A204.1 (cell line): ENCODE measurements at regions not wholly inside any gene's neighbourhood (a gene's known extent, or its start where the extent isn't known, plus 50 kb on each side); places are given as distances from the start of the nearest gene placed in this dataset.

Experiments used
- FAIRE-seq: peaks from 2 replicates; lab custom pipeline; 2012; peaks lifted over from hg19 to GRCh38; lab: Jason Lieb, UNC

DNA sequence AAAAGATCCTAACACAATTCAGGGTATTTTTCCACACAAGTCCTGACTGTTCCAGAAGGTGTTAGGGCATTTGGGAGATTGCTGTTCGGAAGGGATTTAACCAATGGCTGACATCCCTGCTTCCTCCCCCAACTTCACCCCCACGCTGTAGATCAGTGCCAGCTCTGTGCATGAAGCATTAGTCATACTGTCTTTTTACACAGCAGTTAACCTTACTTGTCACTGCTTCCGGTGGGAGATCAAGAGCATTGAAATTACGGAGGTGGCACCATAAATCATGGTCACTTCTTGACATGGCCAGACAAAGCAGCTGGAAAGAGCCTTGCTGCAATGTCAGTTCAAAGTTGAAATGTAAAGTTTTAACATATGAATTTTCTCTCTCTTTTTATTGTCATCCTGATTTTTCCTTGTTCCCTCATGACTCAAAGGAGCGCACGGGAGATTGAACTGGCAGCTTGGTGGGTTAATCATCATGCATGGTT lies 70.2 kb downstream of the HRH4 start:
- FAIRE-seq: no peak

DNA sequence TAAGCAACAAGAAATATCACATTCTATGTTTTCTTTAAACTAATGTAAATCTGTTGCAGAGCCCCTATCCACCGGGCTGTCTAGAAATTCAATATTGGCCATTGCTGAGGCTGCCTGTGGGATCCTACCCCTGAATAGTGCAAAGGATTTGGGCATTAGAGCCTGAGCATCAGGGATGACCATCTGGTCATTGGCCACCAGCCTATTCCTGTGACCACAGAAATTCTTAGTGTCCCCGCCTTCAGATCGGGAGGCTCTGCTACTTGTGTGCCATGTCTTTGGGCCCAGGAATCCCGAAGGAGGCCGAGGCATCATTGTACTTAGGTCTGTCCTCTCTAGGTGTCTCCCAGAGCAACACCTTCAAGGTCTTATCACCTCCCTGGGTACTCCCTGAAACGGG lies 73.8 kb downstream of the HRH4 start:
- FAIRE-seq: no peak

DNA sequence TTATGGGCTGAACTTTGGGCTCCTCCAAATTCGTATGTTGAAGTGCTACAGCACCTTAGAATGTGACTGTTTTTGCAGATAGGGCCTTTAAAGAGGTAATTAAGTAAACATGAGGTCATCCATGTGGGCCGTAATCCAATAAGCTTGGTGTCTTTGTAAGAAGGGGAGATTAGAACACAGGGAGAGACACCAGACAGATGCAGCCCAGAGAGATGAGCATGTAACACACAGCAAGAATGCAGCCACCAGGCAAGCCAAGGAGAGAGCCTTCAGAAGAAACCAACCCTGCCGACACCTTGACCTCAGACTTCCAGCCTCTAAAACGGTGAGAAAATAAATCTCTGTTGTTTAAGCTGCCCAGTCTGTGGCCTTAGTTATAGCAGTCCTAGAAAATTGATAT lies 74.3 kb downstream of the HRH4 start:
- FAIRE-seq: no peak

DNA sequence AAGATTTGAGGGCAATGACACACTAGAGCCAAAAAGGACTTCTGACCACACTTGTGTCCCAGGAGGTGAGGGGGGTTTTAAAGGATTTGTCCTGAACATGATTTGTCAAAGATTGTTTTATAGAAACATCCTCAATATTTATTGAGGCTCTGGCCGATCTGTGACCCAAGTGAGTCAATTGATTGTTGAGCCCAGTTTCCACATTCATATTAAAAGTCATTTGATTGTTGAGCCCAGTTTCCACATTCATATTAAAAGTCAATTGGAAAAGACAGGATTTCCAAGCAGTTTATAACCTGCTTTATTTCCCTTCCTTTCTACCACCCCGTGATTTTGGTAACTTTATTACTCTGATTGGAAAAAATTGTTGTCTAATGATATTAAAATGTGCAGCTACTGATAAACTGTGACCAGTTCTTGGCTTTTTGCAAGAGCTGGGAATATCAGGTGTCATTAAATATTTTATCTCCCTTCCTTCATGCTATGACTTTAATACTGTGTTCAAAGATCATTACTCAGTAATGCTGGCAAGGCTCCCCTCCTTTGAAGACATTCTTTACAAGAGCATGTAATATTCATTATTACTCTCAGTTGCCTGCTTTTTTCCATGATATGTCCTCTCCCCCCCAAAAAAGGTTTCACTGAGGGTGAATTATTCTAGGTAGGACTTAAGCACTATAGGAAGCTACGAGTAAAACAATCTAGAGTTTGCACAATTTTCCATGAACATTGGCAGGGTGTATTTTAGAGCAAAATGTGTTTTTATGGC lies 75.3 kb downstream of the HRH4 start:
- FAIRE-seq: no peak

DNA sequence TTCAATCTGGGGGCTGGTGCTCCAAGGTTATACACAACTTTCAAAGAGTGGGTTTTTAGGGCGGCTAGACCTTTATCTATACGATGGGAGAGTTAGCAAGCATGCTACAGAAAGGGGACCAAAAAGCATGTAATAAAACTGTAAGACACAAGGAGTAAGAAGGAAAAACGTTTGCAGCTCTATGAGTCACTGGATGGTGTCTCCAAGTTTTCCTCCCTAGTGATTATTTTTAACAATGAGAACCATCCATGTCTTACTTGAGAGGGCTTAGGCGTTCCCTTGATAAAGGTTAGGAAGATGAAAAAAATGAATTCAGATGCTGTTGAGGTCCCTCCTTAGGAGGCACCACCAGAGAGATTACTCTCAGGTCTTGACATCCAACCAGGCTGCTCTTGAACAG lies 75.9 kb downstream of the HRH4 start:
- FAIRE-seq: no peak

DNA sequence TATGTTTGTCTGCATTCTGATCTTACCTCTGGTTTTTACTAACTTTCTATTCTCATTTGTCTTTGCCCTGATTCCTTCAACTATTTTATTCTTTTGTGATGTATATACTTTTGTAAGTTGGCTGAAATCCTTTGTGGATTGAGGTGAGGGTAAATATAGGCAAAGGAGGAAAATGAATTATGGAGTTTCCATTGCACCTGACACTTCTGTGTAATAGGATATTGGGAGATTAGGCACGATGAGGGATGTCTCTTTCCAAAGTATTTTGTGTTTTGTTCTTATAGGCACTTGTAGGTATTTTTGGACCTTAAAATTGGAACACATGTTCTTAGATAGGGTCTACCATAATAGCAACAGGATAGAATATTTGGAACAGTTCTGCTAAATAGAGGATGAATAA lies 76.4 kb downstream of the HRH4 start:
- no peak for FAIRE-seq

DNA sequence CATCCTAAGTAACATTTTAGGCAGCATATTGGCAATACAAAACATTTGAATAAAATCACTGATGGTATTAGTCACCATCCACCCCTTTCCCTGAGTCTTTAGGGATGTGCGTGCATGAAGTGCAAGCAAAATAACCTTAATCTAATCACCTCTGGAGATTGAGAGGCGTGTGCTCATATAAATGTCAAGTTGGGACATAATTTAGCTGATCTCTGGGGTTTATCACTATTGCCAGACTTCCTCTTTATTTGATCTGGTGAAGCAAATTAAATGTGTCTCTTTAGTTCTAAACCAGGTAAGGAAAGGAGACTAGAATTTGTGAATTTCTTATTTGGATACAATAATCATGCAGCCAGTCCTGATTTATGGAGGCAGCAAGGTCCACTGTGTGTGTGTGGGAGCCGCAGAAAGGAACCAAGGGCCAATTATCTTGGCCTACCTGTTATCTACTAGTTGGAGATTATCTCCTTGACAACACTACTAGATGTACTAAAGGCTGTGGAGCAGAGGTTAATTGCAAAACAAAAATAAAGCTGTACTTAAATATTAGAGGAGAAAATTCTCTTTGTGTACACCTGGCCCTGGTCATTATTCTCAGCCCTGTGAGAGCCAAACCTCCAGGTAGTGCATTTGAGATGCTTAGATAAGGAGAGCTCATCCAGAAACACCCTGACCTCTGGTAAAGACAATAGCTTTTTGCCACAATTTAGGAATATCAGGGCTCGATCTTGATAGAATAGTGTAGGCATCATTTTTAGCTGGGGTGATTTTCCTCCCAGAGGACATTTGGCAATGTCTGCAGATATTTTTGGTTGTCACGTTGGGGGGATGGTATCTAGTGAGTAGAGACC lies 78.2 kb downstream of the HRH4 start:
- no peak for FAIRE-seq

DNA sequence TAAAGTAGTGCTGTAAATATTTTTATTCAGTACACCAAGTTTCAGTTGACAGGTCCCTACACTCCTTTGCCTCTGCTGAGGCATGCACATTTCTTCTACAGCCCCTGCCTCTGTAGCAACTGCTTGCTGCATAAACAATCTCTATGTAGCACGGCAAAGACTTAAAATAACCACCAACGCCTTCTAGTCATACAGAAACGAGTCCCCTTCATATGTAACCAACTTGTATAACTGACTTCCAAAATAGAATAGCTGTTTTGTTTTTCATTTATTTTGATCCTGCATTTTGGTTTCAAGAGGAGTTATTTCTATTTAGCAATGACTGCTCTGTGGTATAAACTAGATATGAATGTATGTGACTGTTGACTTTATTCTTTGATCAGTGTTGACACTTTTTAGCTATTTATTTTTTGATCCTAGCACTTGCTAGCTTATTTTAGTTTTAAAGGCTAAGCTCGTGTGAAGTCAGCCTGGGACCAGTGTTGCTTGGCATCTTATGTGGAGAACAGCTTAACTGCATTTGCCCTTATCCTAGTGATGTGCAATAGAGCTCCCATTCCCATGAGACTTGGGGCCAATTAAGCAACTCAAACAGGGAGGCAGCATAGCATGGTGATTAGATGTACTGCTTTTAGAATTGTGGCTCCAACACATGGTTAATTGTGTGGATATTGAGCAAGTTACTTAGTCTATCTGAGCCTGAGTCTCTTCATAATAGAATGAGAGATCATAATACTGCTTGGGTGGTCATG lies 79.6 kb downstream of the HRH4 start:
- FAIRE-seq: no peak

DNA sequence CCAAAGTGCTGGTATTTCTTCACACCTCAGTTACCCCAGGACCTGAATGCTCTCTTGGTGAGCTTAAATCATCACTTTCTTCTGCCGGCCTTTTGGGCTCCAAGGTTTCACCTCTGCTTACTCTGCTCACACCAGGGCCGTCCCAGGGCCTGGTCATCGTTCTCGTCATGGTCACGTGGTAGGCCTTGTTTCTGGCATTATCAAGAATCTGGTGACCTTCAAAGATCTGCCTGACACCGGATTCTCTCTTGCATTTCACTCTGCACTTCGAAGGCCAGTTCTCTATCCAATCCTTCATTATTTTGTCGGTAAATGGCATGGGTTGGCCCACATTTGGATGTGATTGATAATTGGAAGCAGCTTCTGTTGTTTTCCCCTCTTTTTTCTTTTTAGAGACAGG lies 80.5 kb downstream of the HRH4 start:
- FAIRE-seq: no peak

DNA sequence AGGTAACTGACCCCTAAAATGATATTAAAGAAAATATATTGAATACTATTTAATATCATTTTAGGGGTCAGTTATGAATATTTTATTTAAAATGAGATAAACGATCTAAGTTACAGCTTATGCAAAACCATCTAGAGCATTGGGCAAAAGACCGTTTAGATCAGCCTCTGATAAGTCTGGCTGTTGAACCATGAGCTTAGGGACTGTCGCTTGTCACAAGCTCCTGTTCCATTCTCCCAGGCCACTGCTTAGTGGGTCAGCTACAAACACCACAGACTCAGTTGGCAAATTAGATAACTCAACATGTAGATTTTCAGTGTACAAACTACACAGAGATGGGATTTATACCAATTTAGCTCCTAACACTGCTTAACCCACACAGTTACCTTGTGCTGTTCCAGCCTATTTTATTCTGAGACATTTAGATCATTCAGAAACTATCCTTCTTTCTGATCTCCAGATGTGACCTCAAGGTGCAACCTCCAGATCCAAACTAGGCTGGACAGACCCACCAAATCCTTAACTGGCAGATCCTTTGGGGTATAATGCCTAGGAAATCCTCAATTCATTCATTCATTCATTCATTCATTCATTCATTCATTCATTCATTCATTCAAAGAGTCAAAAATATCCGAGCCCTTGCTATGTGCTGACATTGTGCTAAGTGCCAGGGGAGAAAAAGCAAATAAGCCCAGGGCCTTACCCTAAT lies 82.8 kb downstream of the HRH4 start:
- no peak for FAIRE-seq

DNA sequence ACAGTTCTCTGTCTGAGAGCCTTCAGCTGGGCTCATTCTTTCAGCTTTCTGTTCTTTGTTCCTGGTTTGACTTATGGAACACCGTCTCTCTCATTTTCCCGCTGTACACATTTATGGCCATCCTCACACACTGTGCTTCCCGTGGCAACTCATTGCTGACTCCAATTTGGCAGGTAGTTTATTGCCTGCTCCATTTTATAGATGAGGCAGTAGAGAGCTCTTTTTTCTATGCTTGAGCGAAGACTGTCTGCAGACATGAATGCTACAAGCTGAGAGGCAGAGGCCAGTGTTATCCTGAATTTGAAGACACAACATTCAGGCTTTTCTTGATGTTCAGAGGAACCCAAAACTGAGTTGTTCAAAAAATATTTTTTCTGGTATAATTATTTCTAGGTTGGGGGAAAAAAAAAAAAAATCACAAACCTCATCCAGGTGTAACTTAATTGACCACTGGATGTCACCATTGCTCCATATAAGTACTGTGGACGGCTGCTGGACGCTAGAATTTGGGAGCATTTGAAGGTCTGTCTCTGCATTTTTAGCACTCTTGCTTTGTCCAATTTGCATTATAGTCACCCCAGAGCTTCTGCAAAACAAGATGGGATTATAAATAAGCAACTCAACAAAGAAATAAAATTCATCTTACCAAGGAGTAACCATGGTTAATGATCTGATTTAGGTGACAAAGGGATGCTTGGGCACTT lies 83.5 kb downstream of the HRH4 start:
- peak; percentile 94 for FAIRE-seq

DNA sequence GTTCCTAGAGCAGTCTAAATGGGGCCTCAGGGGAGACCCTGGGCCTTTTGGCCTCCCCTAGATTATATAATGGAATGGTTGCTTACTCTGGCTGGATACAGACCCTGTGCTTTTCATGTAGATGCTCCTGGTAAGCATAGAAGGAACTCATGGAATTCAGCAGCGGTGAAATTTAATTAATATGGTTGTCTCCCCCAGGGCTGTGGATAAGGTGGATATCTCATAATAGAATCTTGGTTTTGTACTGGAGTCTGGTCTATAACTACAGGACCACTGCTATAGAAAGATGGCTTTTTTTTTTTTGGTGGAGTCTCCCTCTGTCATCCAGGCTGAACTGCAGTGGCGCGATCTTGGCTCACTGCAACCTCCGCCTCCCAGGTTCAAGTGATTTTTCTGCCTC lies 84.5 kb downstream of the HRH4 start:
- no peak for FAIRE-seq

DNA sequence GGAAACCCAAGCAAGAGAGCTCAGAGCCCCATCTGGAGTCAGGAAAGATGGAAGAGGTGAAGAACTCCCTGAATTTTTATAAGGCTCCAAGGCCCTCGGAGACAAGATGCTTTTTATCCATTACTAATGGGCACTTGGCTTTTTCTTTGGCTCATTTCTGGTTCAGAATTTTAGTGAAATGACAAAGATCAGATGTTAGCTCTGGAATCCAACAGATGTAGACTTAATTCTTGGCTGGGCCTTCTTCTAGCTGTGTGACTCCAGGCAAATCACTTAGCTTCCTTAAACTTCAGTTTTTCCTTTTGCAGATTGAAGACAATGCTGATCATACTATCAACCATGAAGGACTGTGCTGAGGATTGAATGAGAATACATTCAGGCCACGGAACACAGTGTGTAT lies 85.2 kb downstream of the HRH4 start:
- no peak for FAIRE-seq

DNA sequence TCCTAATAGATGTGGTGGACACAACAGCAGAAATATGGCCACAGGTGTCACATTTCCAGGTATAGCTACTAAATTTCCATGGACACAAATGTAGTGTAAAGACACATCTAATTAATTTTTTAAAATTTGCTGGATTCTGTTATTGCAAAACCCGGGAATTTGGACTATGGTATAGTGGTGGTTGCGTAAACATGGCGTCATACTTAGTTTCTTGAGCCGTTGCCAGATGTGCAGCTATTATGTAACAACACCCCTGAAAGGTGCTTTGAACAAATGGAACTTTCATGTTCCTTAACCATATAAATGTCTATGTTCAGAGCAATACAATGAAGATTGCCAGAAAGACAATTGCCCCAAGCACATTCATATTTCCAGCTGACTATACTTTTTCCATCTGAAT lies 85.9 kb downstream of the HRH4 start:
- FAIRE-seq: no peak

DNA sequence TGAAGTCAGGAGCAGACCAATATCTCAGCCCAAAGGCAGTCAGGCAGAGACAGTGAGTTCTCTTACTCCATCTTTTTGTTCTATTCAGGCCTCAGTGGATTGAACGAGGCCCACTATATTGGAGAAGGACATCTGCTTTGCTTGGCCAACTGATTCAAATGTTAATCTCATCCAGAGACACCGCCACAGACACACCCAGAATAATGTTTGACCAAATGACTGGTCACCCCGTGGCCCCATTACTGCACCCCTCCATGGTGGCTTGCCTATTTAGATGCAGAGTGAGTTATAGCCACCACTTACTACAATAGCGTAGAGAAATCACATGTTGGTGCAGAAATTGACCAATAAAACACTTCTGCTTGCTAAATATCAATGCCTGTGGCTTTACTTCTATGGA lies 88.1 kb downstream of the HRH4 start:
- FAIRE-seq: no peak

DNA sequence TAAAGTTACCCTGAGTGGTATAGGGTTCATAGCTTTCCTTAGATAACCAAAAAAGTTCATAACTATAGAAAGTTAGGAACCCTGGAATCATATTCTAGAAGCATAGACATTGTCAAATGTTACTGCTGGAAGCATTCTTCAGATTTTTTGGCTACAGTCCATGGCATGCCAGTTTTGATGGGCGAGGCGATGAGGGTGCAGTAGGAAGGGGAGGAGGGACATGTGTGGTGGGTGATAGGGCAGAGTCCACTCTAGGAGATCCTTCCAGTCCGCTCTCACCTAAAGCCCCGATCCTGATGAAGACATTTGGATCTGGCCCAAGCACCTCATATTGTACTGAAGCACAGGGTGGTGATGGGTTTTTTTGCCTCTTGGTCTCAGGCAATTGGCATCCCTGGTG lies 91.8 kb downstream of the HRH4 start:
- FAIRE-seq: no peak

DNA sequence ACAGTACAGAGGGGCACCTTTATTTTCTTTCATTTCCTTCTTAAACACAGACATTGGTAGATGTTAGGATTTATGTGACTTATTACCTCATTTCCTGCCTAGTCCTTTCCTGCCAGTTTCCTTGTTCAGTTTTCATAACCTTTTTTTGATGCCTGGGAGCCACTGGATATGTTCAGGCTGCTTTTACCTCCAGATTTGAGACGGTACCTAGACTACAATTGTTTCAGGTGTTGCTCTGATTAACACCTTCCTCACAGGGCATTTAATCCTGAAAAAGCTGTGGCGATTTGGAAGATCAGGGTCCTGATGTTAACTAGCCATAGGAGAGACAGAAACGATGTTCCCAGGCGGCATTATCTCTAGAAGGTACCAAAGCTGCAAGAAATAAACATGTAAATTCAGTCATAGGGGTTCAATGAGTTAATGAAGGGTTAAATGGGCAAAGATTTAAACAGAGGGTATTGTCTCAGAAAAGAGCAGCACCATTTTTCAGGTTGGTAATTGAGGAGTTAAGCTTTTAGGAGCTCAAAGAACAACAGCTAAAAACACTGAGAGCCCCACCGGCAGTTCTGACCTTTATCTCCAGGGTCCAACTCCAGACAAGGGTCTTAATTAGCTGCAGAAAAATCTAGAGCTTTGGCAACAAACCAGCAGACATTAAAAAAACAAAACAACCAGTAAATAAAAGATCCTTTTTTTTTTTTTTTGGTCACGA lies 93.3 kb downstream of the HRH4 start:
- no peak for FAIRE-seq

DNA sequence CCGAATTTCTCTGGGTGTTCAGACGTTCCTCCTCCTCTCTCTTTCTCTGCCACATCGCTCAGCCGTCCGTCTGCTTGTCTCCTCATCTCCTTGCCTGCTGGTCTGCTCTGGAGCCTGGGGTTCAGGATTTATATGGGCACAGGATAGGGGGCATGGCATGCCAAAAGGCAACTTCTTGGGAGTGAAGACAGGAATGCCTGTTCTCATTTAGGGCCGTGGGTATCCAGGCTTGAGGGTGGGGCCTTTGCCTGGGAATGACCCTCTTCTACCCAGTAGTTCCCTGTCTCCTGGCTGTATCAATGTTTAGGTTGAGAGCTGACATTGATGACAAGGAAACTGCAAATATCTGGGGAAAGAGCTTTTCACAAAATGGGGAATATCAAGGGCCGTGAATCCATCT lies 98.0 kb downstream of the HRH4 start:
- no peak for FAIRE-seq

DNA sequence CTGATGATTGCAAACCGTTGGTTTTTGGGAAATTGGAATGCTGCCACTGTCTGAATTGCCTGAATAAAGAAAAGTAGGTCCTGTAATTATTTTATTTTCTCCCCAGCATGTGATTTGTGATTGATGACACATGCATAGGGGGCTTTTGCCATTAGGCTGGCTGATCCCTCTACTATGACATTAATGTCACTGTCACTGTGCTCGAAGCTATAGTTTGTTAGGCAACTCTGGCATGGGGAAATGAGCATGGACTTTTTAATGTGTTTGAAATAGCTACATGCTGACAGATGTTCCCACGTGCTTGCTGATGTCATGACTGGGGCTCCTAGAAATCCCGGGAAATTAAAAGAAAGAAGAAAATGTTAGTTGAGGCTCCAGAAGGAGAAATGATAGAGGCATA lies 99.1 kb downstream of the HRH4 start:
- FAIRE-seq: no peak

DNA sequence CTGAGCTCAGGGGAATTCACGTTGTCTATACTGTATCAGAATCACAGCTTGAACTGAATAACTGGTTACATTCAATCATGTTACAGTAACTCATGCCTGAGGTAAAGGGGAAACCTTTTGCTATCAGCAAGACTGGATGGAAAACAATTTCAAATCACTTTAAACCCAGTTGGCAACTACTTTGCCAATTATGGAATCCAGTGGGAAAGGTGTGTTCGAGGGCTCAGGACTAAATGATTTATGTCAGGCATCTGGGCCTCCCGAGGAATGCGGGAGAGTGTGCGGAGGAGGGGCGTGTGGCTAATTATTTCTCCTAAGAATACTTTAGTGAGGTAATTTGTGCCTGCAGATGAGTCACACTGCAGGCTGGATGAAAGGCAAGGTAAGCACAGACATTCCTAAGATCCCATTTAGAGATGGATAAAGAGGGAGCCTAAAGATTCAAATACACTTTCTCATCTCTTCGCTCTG lies 100.1 kb downstream of the HRH4 start:
- FAIRE-seq: no peak
